ENCODE measurements at regions not wholly inside any gene's neighbourhood (a gene's known extent, or its start where the extent isn't known, plus 50 kb on each side); places are given as distances from the start of the nearest gene placed in this dataset.

DNA sequence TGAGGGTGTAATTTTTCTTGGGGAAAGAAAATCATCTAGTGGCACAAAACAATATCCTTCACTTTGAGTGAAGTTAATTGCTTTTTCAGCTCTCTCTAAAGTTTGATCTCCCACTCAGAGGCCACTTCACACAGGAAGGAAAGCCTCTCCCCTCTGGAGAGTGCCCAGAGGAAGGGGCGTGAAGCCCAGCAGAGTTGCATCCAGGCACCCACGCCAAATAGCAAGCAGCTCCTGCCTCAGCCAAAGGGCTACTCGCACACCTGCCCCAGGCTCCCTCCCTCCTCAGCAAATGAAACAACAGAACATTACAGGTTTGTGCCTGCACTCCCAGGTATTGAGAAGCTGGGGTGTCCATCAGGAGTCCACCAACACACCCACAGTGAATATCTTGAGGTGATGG lies 183.0 kb upstream of the RPL38 start:
- TF ChIP-seq CTCF (IDR thresholded peaks at IDR 0.05), result no peak
- TF ChIP-seq POLR2A (IDR thresholded peaks at IDR 0.05), result no peak
